Esophagus muscularis mucosa (tissue), 3 donors: ENCODE measurements at regions not wholly inside any gene's neighbourhood (a gene's known extent, or its start where the extent isn't known, plus 50 kb on each side); places are given as distances from the start of the nearest gene placed in this dataset.

Source experiments
- CTCF ChIP-seq, 3 experiments: fragments of 200-600 bp in 2 of 3; fragments of 450-650 bp in 1 of 3; sonication (generic) in 2 of 3; IDR thresholded peaks; one replicate each; pipeline ENCODE4 v1.5.1; 2017 to 2019; ENCODE audit warnings: antibody characterized with exemption in 3 of 3, mild to moderate bottlenecking in 2 of 3, moderate library complexity in 1 of 3
- POLR2A ChIP-seq: fragments of 450-650 bp; IDR thresholded peaks from one replicate; pipeline ENCODE4 v1.6.1; 2017; ENCODE audit warnings: antibody characterized with exemption, moderate library complexity, mild to moderate bottlenecking, low read depth
- POLR2AphosphoS5 ChIP-seq, 2 donors: sonication (generic); formaldehyde crosslinking; IDR thresholded peaks; one replicate each; pipeline ENCODE4 v1.6.1; 2017; ENCODE audit warnings: antibody characterized with exemption in 2 of 2

- TF ChIP-seq CTCF (IDR thresholded peaks at IDR 0.05) (no peak), POLR2A (no peak), POLR2AphosphoS5 (IDR thresholded peaks at IDR 0.05) (no peak)
These were observed 59.9 kb downstream of the TNP1 start for GRCh38 chr2:216799873-216800431.
